ENCODE measurements at regions not wholly inside any gene's neighbourhood (a gene's known extent, or its start where the extent isn't known, plus 50 kb on each side); places are given as distances from the start of the nearest gene placed in this dataset.

GRCh38 chr4:187608001-187608421, 387.6 kb upstream of the ZFP42 start:
- no peak for DNase-seq
- intact Hi-C loops (cut with DNase I, micrococcal nuclease) = no loop called here
- H3K27me3 ChIP-seq (ENCODE audit: control insufficient read depth in 1 of 2, insufficient read depth in 2 of 2, low read length in 2 of 2) = no peaks in the 10 kb centered on the region
- H3K4me3 ChIP-seq (ENCODE audit: low read length) = no peak overlapping the region
- POLR2A ChIA-PET = no interaction called here
- peaks cover 5% of the 10 kb centered on the region for H3K27me3 Mint-ChIP-seq
- H3K9me3 Mint-ChIP-seq = no peaks in the 10 kb centered on the region
- H3K27ac Mint-ChIP-seq = no peak overlapping the region
- TF ChIP-seq CTCF (IDR thresholded peaks at IDR 0.05) = no peak
- peaks cover 0 to 11% of the 10 kb centered on the region in 2 experiments for H3K9me3 ChIP-seq (ENCODE audit: control insufficient read depth in 1 of 2, insufficient read depth in 1 of 2, low read length in 2 of 2)
- ATAC-seq (ENCODE audit: poor library complexity) = no peak
- no peaks in the 10 kb centered on the region for H3K4me1 Mint-ChIP-seq (ENCODE audit: low read depth)
- no peaks in the 10 kb centered on the region for H3K4me1 ChIP-seq (ENCODE audit: insufficient read depth, low read length)
- H3K27ac ChIP-seq (ENCODE audit: low read depth in 1 of 2, low read length in 2 of 2) = no peak overlapping the region
- H3K36me3 ChIP-seq (ENCODE audit: insufficient read depth, low read length) = no peaks in the 10 kb centered on the region
- H3K4me3 Mint-ChIP-seq = no peak overlapping the region
- no peaks in the 10 kb centered on the region for H3K36me3 Mint-ChIP-seq (ENCODE audit: low read depth)
- CTCF ChIA-PET = no interaction called here

DNA sequence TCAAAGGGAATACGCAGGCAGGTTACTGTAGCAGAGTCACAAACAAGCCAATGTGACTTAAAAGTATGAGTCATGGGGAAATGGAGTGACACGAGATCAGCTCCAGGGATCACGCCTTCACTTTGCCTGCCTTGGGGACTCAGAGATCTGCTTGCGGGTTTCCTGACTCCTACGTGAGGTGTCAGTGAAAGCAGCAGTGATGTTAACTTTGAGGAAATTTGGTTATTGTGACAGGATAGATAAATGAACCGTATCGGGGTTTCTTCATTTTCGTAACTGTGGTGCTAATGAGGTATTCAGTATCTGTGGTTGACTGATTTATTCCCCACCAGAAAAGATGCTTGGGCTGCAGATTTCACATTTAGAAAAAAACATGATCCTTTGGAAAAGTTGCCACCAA, 383.3 kb upstream of the ZFP42 start:
- CTCF ChIA-PET = no interaction called here
- H3K27ac Mint-ChIP-seq = no peak overlapping the region
- H3K27ac ChIP-seq (ENCODE audit: low read depth in 1 of 2, low read length in 2 of 2) = no peak overlapping the region
- H3K4me3 ChIP-seq (ENCODE audit: low read length) = no peak overlapping the region
- no peaks in the 10 kb centered on the region for H3K36me3 Mint-ChIP-seq (ENCODE audit: low read depth)
- no peaks in the 10 kb centered on the region for H3K27me3 ChIP-seq (ENCODE audit: control insufficient read depth in 1 of 2, insufficient read depth in 2 of 2, low read length in 2 of 2)
- ATAC-seq (ENCODE audit: poor library complexity) (no peak), DNase-seq (no peak)
- no peaks in the 10 kb centered on the region for H3K27me3 Mint-ChIP-seq
- no peaks in the 10 kb centered on the region for H3K36me3 ChIP-seq (ENCODE audit: insufficient read depth, low read length)
- POLR2A ChIA-PET = no interaction called here
- intact Hi-C loops (cut with DNase I, micrococcal nuclease) = no loop called here
- H3K4me1 Mint-ChIP-seq (ENCODE audit: low read depth) = no peaks in the 10 kb centered on the region
- TF ChIP-seq CTCF (IDR thresholded peaks at IDR 0.05) = no peak
- H3K9me3 Mint-ChIP-seq = no peaks in the 10 kb centered on the region
- H3K4me1 ChIP-seq (ENCODE audit: insufficient read depth, low read length) = no peaks in the 10 kb centered on the region
- H3K4me3 Mint-ChIP-seq = no peak overlapping the region
- H3K9me3 ChIP-seq (ENCODE audit: control insufficient read depth in 1 of 2, insufficient read depth in 1 of 2, low read length in 2 of 2) = peaks cover 0 to 15% of the 10 kb centered on the region in 2 experiments

GRCh38 chr4:187613089-187613839, 382.3 kb upstream of the ZFP42 start:
- Mint-ChIP-seq H3K4me1 (ENCODE audit: low read depth) (no peaks in the 10 kb centered on the region), H3K27me3 (no peaks in the 10 kb centered on the region), H3K4me3 (no peak overlapping the region), H3K9me3 (no peaks in the 10 kb centered on the region), H3K27ac (no peak overlapping the region), H3K36me3 (ENCODE audit: low read depth) (no peaks in the 10 kb centered on the region)
- Histone ChIP-seq H3K4me3 (ENCODE audit: low read length) (no peak overlapping the region), H3K9me3 (ENCODE audit: control insufficient read depth in 1 of 2, insufficient read depth in 1 of 2, low read length in 2 of 2) (peaks cover 0 to 15% of the 10 kb centered on the region in 2 experiments), H3K27me3 (ENCODE audit: control insufficient read depth in 1 of 2, insufficient read depth in 2 of 2, low read length in 2 of 2) (no peaks in the 10 kb centered on the region), H3K36me3 (ENCODE audit: insufficient read depth, low read length) (no peaks in the 10 kb centered on the region), H3K27ac (ENCODE audit: low read depth in 1 of 2, low read length in 2 of 2) (no peak overlapping the region), H3K4me1 (ENCODE audit: insufficient read depth, low read length) (no peaks in the 10 kb centered on the region)
- DNase-seq (no peak), ATAC-seq (ENCODE audit: poor library complexity) (no peak)
- no peak for TF ChIP-seq CTCF (IDR thresholded peaks at IDR 0.05)
- CTCF ChIA-PET = no interaction called here
- intact Hi-C loops (cut with DNase I, micrococcal nuclease) = no loop called here
- POLR2A ChIA-PET = no interaction called here
